A673 (cell line): ENCODE measurements at regions not wholly inside any gene's neighbourhood (a gene's known extent, or its start where the extent isn't known, plus 50 kb on each side); places are given as distances from the start of the nearest gene placed in this dataset.

Source experiments
- BruUV-seq: library from RNA; stranded (reverse); fragments of 400-500 nt; replicated peaks from 2 replicates; lab custom pipeline; 2021; lab: Mats Ljungman, UMichigan
- CTCF ChIA-PET: fragments of 300-600 bp; sonication (Branson Sonifier 250); formaldehyde crosslinking; loops from one replicate; lab custom pipeline; 2022; ENCODE audit warnings: antibody characterized with exemption; lab: Charles Lee
- POLR2A ChIA-PET: fragments of 300-600 bp; sonication (Branson Sonifier 250); formaldehyde crosslinking; loops from one replicate; lab custom pipeline; 2022; ENCODE audit warnings: antibody characterized with exemption; ENCODE audit not compliant: low non-redundant PET; lab: Charles Lee
- DNase-seq: peaks from one replicate; pipeline ENCODE4 v3.0.0-alpha.2; 2015; ENCODE audit warnings: low spot score
- H3K27ac ChIP-seq: fragments of 200-600 bp; sonication (generic); 2 replicates; pipeline ENCODE4 v1.5.1; 2016; ENCODE audit warnings: mixed run types, low read depth, mild to moderate bottlenecking, mixed read lengths, antibody characterized with exemption, low read length; ENCODE audit not compliant: poor library complexity, severe bottlenecking
- H3K27me3 ChIP-seq: fragments of 200-600 bp; sonication (generic); replicated peaks from 2 replicates; pipeline ENCODE4 v1.6.1; 2017; ENCODE audit warnings: mixed run types, low read depth, mild to moderate bottlenecking, mixed read lengths, antibody characterized with exemption, low read length; ENCODE audit not compliant: insufficient read depth, poor library complexity
- H3K36me3 ChIP-seq: fragments of 200-600 bp; sonication (generic); 2 replicates; pipeline ENCODE4 v1.6.1; 2016; ENCODE audit warnings: mixed run types, mild to moderate bottlenecking, mixed read lengths, antibody characterized with exemption, low read length; ENCODE audit not compliant: insufficient read depth, poor library complexity, severe bottlenecking
- H3K4me1 ChIP-seq: fragments of 200-600 bp; sonication (generic); 2 replicates; pipeline ENCODE4 v1.6.1; 2017; ENCODE audit warnings: mixed run types, mild to moderate bottlenecking, mixed read lengths, antibody characterized with exemption, low read length; ENCODE audit not compliant: insufficient read depth, poor library complexity, severe bottlenecking
- H3K4me3 ChIP-seq: fragments of 200-600 bp; sonication (generic); 2 replicates; pipeline ENCODE4 v1.5.1; 2016; ENCODE audit warnings: low read depth, mixed run types, mild to moderate bottlenecking, mixed read lengths, low read length; ENCODE audit not compliant: poor library complexity, severe bottlenecking
- H3K9me3 ChIP-seq: fragments of 200-600 bp; sonication (generic); 2 replicates; pipeline ENCODE4 v1.6.1; 2016; ENCODE audit warnings: mixed run types, low read depth, mild to moderate bottlenecking, mixed read lengths, antibody characterized with exemption, low read length; ENCODE audit not compliant: poor library complexity, severe bottlenecking
- EZH2 ChIP-seq: fragments of 200-600 bp; sonication (generic); IDR thresholded peaks from 2 replicates; pipeline ENCODE4 v1.6.1; 2017; ENCODE audit warnings: borderline replicate concordance, low read depth, mild to moderate bottlenecking, mixed read lengths, antibody characterized with exemption, low read length; ENCODE audit not compliant: poor library complexity, severe bottlenecking
- intact Hi-C: fragments of 100-400 bp; cut with micrococcal nuclease; formaldehyde crosslinking; loops from one replicate; pipeline ENCODE4 v1.10.0; 2022; ENCODE audit not compliant: unreplicated experiment
- TF ChIP-seq, protein P1 (sequence below): fragments of 300-800, 200-600 bp; sonication (generic); conservative IDR thresholded peaks from 2 replicates; pipeline ENCODE4 v1.5.1; 2017; ENCODE audit warnings: low read depth, mild to moderate bottlenecking, antibody characterized with exemption, low read length, moderate library complexity, mixed read lengths

GRCh38 chr1:30634507-30634906 lies 88.9 kb downstream of the MATN1 start:
- no peak for DNase-seq
- TF ChIP-seq, protein P1, sequence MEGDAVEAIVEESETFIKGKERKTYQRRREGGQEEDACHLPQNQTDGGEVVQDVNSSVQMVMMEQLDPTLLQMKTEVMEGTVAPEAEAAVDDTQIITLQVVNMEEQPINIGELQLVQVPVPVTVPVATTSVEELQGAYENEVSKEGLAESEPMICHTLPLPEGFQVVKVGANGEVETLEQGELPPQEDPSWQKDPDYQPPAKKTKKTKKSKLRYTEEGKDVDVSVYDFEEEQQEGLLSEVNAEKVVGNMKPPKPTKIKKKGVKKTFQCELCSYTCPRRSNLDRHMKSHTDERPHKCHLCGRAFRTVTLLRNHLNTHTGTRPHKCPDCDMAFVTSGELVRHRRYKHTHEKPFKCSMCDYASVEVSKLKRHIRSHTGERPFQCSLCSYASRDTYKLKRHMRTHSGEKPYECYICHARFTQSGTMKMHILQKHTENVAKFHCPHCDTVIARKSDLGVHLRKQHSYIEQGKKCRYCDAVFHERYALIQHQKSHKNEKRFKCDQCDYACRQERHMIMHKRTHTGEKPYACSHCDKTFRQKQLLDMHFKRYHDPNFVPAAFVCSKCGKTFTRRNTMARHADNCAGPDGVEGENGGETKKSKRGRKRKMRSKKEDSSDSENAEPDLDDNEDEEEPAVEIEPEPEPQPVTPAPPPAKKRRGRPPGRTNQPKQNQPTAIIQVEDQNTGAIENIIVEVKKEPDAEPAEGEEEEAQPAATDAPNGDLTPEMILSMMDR, result no peak
- TF ChIP-seq EZH2, result no peak
- intact Hi-C loops, result no loop called here
- Histone ChIP-seq H3K27ac (no peak overlapping the region), H3K4me1 (no peaks in the 10 kb centered on the region), H3K27me3 (no peaks in the 10 kb centered on the region), H3K4me3 (no peak overlapping the region), H3K36me3 (no peaks in the 10 kb centered on the region), H3K9me3 (no peaks in the 10 kb centered on the region)
- ChIA-PET POLR2A (no interaction called here), CTCF (no interaction called here)
- BruUV-seq, result no TSS peak

- POLR2A ChIA-PET, result no interaction called here
- Histone ChIP-seq H3K9me3 (no peaks in the 10 kb centered on the region), H3K4me1 (no peaks in the 10 kb centered on the region), H3K4me3 (no peak overlapping the region), H3K36me3 (no peaks in the 10 kb centered on the region), H3K27ac (no peak overlapping the region), H3K27me3 (no peaks in the 10 kb centered on the region)
- intact Hi-C loops, result no loop called here
- CTCF ChIA-PET, result no interaction called here
- BruUV-seq, result no TSS peak
- no peak for TF ChIP-seq EZH2
- TF ChIP-seq, protein P1, result no peak
- no peak for DNase-seq
These were observed 90.1 kb downstream of the MATN1 start for GRCh38 chr1:30633294-30633693.

DNA sequence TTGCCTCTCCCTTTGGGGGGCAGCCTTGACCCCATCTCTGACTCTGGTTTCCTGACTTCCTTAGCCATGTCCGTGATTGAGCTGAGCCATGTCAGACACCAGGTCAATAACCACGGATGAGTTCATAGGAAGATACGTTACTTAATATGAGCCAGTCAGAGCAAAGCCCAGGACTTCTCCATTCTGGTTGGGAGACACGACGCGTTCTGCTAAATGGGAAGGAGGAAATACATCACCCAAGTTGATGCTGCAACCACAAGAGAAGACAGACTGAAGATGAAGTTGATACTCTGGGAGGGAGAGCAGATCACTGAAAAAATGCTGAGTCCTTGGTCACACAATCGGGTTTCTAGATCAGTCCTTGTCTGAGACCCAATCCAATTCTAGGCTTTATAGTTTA lies 90.9 kb downstream of the MATN1 start:
- Histone ChIP-seq H3K4me3 (no peak overlapping the region), H3K27me3 (no peaks in the 10 kb centered on the region), H3K27ac (no peak overlapping the region), H3K9me3 (no peaks in the 10 kb centered on the region), H3K4me1 (no peaks in the 10 kb centered on the region), H3K36me3 (no peaks in the 10 kb centered on the region)
- POLR2A ChIA-PET, result no interaction called here
- intact Hi-C loops, result no loop called here
- TF ChIP-seq, protein P1, result no peak
- no peak for TF ChIP-seq EZH2
- no peak for DNase-seq
- no TSS peak for BruUV-seq
- CTCF ChIA-PET, result no interaction called here
